Epidermal melanocyte (primary cell): ENCODE measurements at regions not wholly inside any gene's neighbourhood (a gene's known extent, or its start where the extent isn't known, plus 50 kb on each side); places are given as distances from the start of the nearest gene placed in this dataset.
"Not testable (repeated sequence)": the region's sequence is repeated elsewhere in the genome, so short reads cannot be mapped to it uniquely, and the experiment has no call there.

ENCODE experiments used
- DNase-seq: peaks from one replicate; pipeline ENCODE4 v3.0.0; 2011; ENCODE audit warnings: low spot score; ENCODE audit not compliant: insufficient read length

- DNase-seq, result not testable (repeated sequence)
Measured at GRCh38 chr1:116851189-116851588, 58.5 kb upstream of the PTGFRN start.

- DNase-seq, result no peak
Measured at GRCh38 chr1:116851846-116852245, 57.9 kb upstream of the PTGFRN start.

GRCh38 chr1:116852367-116852766 is 57.3 kb upstream of the PTGFRN start:
- DNase-seq, result no peak

GRCh38 chr1:116852910-116853309 is 56.8 kb upstream of the PTGFRN start:
- DNase-seq, result no peak

- no peak for DNase-seq
Measured at GRCh38 chr1:116853680-116854402, 55.9 kb upstream of the PTGFRN start.

GRCh38 chr1:116854403-116854690 is 55.4 kb upstream of the PTGFRN start:
- no peak for DNase-seq

GRCh38 chr1:116854716-116855115 is 55.0 kb upstream of the PTGFRN start:
- no peak for DNase-seq

GRCh38 chr1:116855191-116855619 is 54.5 kb upstream of the PTGFRN start:
- no peak for DNase-seq

GRCh38 chr1:116855773-116856201 is 53.9 kb upstream of the PTGFRN start:
- peak; percentile 82 for DNase-seq

- DNase-seq, result no peak
Measured at GRCh38 chr1:116856312-116856711, 53.4 kb upstream of the PTGFRN start.

- DNase-seq, result no peak
Measured at GRCh38 chr1:116857092-116857491, 52.6 kb upstream of the PTGFRN start.
